GM12865 (cell line): ENCODE measurements at regions not wholly inside any gene's neighbourhood (a gene's known extent, or its start where the extent isn't known, plus 50 kb on each side); places are given as distances from the start of the nearest gene placed in this dataset.
"Not testable (repeated sequence)": the region's sequence is repeated elsewhere in the genome, so short reads cannot be mapped to it uniquely, and the experiment has no call there.

Experiments used
- DNase-seq: peaks from one replicate; pipeline ENCODE4 v3.0.0; 2010; ENCODE audit warnings: low read depth
- H3K4me3 ChIP-seq: 2 replicates; pipeline ENCODE4 v1.5.1; 2011; ENCODE audit warnings: mild to moderate bottlenecking, low read depth, low read length, control low read depth
- CTCF ChIP-seq: IDR thresholded peaks from 2 replicates; pipeline ENCODE4 v1.5.1; 2011; ENCODE audit warnings: low read length, control low read depth, low read depth, inconsistent platforms; ENCODE audit not compliant: insufficient read depth; ENCODE audit errors: missing control alignments

- no peak for TF ChIP-seq CTCF
- DNase-seq, result no peak
- H3K4me3 ChIP-seq, result no peak overlapping the region
These were observed 269.7 kb downstream of the TTC6 start for GRCh38 chr14:37864861-37865718.

- no peak for TF ChIP-seq CTCF
- no peak for DNase-seq
- H3K4me3 ChIP-seq, result no peak overlapping the region
These were observed 270.5 kb downstream of the TTC6 start for GRCh38 chr14:37865719-37866549.

- DNase-seq, result no peak
- no peak overlapping the region for H3K4me3 ChIP-seq
- TF ChIP-seq CTCF, result no peak
These were observed 274.2 kb downstream of the TTC6 start for GRCh38 chr14:37869633-37870032.

- TF ChIP-seq CTCF, result no peak
- DNase-seq, result no peak
- no peak overlapping the region for H3K4me3 ChIP-seq
These were observed 274.7 kb downstream of the TTC6 start for GRCh38 chr14:37870170-37870569.

GRCh38 chr14:37870632-37871346 lies 275.4 kb downstream of the TTC6 start:
- no peak overlapping the region for H3K4me3 ChIP-seq
- TF ChIP-seq CTCF, result no peak
- DNase-seq, result no peak

GRCh38 chr14:37874065-37874428 lies 278.6 kb downstream of the TTC6 start:
- not testable (repeated sequence) for DNase-seq, H3K4me3 ChIP-seq
